ENCODE measurements at regions not wholly inside any gene's neighbourhood (a gene's known extent, or its start where the extent isn't known, plus 50 kb on each side); places are given as distances from the start of the nearest gene placed in this dataset.

- peak in 4 of 51 donors; percentile 0 to 3 (median 1) for DNase-seq
Measured at GRCh38 chr6:127641905-127642304, 64.9 kb downstream of the C6orf58 start.

Measured in hypothalamus (tissue), 51 donors.